Right forelimb (tissue), 1 donor: ENCODE measurements at regions not wholly inside any gene's neighbourhood (a gene's known extent, or its start where the extent isn't known, plus 50 kb on each side); places are given as distances from the start of the nearest gene placed in this dataset.
"Not testable (repeated sequence)": the region's sequence is repeated elsewhere in the genome, so short reads cannot be mapped to it uniquely, and the experiment has no call there.

Source experiments
- DNase-seq: peaks from one replicate; pipeline ENCODE4 v3.0.0-alpha.2; 2018

GRCh38 chr1:79207786-79208185 is 201.3 kb upstream of the ADGRL4 start:
- no peak for DNase-seq

GRCh38 chr1:79207331-79207730 is 200.8 kb upstream of the ADGRL4 start:
- no peak for DNase-seq

GRCh38 chr1:79204779-79205479 is 198.4 kb upstream of the ADGRL4 start:
- no peak for DNase-seq

GRCh38 chr1:79198832-79199231 is 192.3 kb upstream of the ADGRL4 start:
- no peak for DNase-seq

GRCh38 chr1:79197421-79197820 is 190.9 kb upstream of the ADGRL4 start:
- no peak for DNase-seq

- no peak for DNase-seq
These were observed 189.7 kb upstream of the ADGRL4 start for GRCh38 chr1:79196211-79196610.

GRCh38 chr1:79193211-79194079 is 186.9 kb upstream of the ADGRL4 start:
- no peak for DNase-seq

- no peak for DNase-seq
These were observed 183.5 kb upstream of the ADGRL4 start for GRCh38 chr1:79190074-79190473.

- no peak for DNase-seq
These were observed 181.8 kb upstream of the ADGRL4 start for GRCh38 chr1:79188337-79188736.

DNA sequence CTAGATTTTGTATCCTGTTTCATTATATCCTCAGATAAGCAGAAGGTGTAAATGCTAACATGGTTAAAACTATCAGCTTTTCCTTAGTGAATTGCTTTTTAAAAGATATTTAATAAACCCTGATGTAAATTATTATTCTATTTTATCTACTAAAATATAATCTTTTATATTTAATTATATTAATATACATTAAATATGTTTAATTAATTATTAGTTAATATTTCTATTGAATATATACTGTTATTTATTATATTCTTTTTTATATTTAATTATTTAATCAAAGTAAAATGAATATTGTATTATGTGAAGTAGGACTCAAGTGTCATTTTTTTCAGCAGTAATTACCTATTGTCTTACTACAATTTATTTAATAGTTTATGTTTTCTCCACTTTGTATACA is 179.7 kb upstream of the ADGRL4 start:
- no peak for DNase-seq

GRCh38 chr1:79177844-79178243 is 171.3 kb upstream of the ADGRL4 start:
- no peak for DNase-seq

DNA sequence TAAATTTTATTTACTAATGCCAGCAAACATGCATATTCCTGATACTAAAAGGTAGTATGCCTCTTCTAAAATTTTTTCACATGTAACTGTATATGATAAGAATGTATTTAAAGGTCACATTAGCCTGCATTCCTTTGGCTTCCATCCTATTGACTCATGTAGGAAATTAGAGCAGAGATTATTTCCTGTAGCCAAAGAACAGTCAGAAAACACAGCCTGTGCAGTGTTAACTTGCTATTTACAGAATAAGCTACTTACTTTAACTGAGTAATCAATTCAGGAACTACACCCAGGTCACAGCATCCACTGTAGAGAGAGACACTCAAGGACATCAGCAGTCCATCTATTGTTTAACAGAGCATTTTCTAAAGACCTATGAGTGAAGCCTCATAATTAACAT is 154.5 kb upstream of the ADGRL4 start:
- DNase-seq: no peak

- DNase-seq: no peak
These were observed 149.5 kb upstream of the ADGRL4 start for GRCh38 chr1:79155991-79156390.

DNA sequence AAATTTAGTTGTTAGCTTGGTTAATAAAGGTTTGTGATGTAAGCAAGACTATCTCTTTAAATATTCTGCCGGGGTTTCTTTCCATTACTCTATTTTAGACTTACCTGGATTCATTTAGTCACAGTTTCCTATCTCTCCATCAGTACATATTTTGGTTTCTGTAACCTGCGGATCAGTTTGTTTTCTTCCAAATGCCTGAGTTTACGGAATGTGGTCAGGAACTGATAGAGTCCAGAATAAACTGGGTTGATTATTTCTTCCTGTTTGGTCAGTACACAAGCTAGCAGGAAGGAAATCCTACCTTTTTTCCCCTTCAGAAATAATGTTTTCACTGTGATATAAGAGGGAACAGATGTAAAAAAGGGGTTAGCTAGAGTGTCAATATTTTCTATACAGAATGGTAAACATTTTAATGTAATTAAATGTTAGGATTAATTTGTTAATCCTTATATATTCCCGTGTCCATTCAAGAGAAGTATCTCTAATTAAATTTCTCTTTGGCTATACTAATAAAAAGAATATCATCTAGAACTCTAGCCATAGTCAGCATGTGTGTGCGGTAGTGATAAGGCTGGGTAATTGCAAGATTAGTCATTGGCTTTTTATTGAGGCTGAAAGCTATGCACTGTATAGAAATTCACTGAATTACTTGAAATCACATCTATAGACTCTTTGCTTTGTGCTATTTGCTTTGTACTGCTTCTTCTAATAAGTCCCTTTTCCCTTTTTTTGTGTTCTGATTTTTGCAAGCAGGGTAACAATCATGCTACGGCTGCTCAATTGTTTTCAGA is 144.7 kb upstream of the ADGRL4 start:
- no peak for DNase-seq

- DNase-seq: no peak
These were observed 144.0 kb upstream of the ADGRL4 start for GRCh38 chr1:79150576-79150975.

- DNase-seq: not testable (repeated sequence)
These were observed 131.7 kb upstream of the ADGRL4 start for GRCh38 chr1:79138227-79138626.

GRCh38 chr1:79133774-79134364 is 127.3 kb upstream of the ADGRL4 start:
- DNase-seq: no peak

DNA sequence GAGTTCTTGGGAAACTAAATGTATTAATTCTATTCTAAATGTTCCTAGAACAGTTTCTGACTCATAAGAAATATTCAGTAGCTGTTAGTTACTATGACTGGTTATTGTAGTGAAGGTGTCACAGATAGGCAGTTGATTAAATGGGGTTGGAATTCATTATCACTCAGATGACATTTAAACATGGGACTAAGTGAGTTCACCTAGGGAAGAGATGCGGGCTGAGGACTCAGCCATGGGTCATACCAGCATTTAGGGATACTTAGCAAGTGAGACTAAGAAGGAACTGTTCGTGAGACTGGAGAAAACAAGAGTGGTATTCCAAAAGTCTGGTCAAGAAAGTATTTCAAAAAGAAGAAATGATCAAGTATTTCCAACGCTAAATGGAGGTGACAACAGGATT is 125.1 kb upstream of the ADGRL4 start:
- DNase-seq: no peak

- DNase-seq: no peak
These were observed 123.4 kb upstream of the ADGRL4 start for GRCh38 chr1:79129914-79130313.

GRCh38 chr1:79128722-79129121 is 122.2 kb upstream of the ADGRL4 start:
- DNase-seq: no peak

DNA sequence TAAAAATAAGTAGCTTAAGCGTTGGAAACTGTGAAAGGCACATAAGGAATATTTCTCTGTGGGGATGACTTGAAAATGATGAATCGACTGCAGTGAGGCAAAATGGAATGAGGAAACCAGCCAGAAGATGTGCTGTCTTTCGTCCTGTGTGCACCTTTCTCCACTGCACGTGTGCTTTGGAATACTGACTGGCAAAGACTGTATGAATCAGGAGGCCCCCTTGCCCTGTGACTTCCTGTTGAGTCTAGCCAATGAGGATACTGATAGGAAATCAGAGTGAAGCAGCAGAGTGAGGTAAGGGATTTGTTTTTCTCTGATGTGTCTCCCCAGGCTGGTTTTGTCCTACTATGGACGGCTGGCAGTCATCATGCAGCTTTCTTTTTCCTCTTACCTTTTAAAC is 118.2 kb upstream of the ADGRL4 start:
- DNase-seq: no peak

DNA sequence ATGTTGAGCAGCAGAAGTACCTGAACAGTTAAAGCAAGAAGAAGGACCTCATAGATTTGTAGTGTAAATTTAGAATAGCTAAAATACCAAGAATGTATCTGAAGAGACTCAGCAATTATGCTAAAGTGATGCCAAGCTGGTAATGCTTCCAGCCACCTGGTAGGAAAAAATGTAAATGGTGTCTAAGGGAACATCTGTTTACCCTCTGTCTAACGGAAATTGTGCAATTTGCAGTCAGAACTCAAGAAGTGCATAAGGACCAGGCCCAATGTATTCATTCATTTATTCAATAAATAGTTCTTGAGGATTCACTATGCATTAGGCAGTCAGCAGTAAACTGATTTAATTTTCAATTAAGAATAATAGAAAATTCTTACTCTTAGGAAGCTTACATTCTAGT is 116.0 kb upstream of the ADGRL4 start:
- DNase-seq: no peak

- DNase-seq: no peak
These were observed 110.8 kb upstream of the ADGRL4 start for GRCh38 chr1:79117376-79117775.
